GM12878 (cell line): ENCODE measurements at regions not wholly inside any gene's neighbourhood (a gene's known extent, or its start where the extent isn't known, plus 50 kb on each side); places are given as distances from the start of the nearest gene placed in this dataset.

ENCODE experiments used
- EZH2 ChIP-seq: IDR thresholded peaks from 2 replicates; pipeline ENCODE4 v1.6.1; 2012; ENCODE audit warnings: low read depth, mild to moderate bottlenecking, control low read depth, inconsistent platforms, low read length, borderline replicate concordance; ENCODE audit not compliant: control insufficient read depth
- LARP7 ChIP-seq: fragments of 450-650 bp; IDR thresholded peaks from 2 replicates; pipeline ENCODE4 v1.6.1; 2017; ENCODE audit warnings: mild to moderate bottlenecking
- NFYA ChIP-seq: IDR thresholded peaks from 2 replicates; pipeline ENCODE4 v1.6.1; 2011; ENCODE audit warnings: low read depth, mild to moderate bottlenecking, low read length, improper control_type of control experiment, borderline replicate concordance
- POLR2A ChIP-seq: IDR thresholded peaks from 2 replicates; pipeline ENCODE4 v1.6.1; 2011; ENCODE audit warnings: low read depth, mild to moderate bottlenecking, low read length
- RFX5 ChIP-seq: IDR thresholded peaks from 2 replicates; pipeline ENCODE4 v1.6.1; 2011; ENCODE audit warnings: low read depth, low read length, improper control_type of control experiment
- SMAD1 ChIP-seq: fragments of 450-650 bp; IDR thresholded peaks from 2 replicates; pipeline ENCODE4 v1.6.1; 2018; ENCODE audit warnings: mild to moderate bottlenecking, low read depth; ENCODE audit not compliant: partially characterized antibody
- YBX1 ChIP-seq: fragments of 450-650 bp; IDR thresholded peaks from 2 replicates; pipeline ENCODE4 v1.6.1; 2016; ENCODE audit warnings: antibody characterized with exemption
- ZNF274 ChIP-seq: IDR thresholded peaks from one replicate; pipeline ENCODE4 v1.8.0; 2011; ENCODE audit not compliant: insufficient read length, insufficient read depth
- TF ChIP-seq, protein P1 (sequence below): IDR thresholded peaks from 2 replicates; pipeline ENCODE4 v1.6.1; 2012; ENCODE audit warnings: mild to moderate bottlenecking, low read depth, low read length
- TF ChIP-seq, protein P2 (sequence below), 3 experiments: IDR thresholded peaks in 2 of 3; conservative IDR thresholded peaks in 1 of 3; 2 replicates each; pipeline ENCODE4 v1.5.1; 2011; ENCODE audit warnings: low read depth in 3 of 3, low read length in 3 of 3, mild to moderate bottlenecking in 3 of 3, control low read depth in 2 of 3, moderate library complexity in 2 of 3, inconsistent platforms in 1 of 3, mixed read lengths in 1 of 3; ENCODE audit not compliant: control insufficient read depth in 2 of 3, insufficient read depth in 1 of 3; ENCODE audit errors: extremely low read depth in 1 of 3

DNA sequence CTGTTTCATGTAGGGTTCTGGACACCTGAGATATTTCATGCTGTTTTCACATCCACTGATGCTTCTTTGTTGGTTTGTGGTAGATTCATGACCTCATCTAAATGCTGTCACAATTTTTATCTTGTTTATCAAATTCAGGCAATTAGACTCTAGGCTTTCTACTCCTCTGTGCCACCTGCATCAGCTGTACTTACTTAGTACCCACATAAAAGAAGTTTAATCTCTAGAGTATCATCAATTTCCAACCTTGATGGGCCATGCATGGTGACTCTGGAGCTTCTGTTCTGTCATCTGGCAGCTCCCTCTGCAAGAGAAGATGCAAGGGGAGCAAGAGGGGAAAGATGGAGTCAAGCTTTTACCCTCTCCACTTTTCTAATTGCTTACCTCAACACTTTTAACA is 195.9 kb upstream of the VWC2 start:
- TF ChIP-seq, protein P1, sequence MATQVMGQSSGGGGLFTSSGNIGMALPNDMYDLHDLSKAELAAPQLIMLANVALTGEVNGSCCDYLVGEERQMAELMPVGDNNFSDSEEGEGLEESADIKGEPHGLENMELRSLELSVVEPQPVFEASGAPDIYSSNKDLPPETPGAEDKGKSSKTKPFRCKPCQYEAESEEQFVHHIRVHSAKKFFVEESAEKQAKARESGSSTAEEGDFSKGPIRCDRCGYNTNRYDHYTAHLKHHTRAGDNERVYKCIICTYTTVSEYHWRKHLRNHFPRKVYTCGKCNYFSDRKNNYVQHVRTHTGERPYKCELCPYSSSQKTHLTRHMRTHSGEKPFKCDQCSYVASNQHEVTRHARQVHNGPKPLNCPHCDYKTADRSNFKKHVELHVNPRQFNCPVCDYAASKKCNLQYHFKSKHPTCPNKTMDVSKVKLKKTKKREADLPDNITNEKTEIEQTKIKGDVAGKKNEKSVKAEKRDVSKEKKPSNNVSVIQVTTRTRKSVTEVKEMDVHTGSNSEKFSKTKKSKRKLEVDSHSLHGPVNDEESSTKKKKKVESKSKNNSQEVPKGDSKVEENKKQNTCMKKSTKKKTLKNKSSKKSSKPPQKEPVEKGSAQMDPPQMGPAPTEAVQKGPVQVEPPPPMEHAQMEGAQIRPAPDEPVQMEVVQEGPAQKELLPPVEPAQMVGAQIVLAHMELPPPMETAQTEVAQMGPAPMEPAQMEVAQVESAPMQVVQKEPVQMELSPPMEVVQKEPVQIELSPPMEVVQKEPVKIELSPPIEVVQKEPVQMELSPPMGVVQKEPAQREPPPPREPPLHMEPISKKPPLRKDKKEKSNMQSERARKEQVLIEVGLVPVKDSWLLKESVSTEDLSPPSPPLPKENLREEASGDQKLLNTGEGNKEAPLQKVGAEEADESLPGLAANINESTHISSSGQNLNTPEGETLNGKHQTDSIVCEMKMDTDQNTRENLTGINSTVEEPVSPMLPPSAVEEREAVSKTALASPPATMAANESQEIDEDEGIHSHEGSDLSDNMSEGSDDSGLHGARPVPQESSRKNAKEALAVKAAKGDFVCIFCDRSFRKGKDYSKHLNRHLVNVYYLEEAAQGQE = no peak
- no peak for TF ChIP-seq RFX5
- TF ChIP-seq EZH2 = no peak
- no peak for TF ChIP-seq ZNF274
- TF ChIP-seq, protein P2, sequence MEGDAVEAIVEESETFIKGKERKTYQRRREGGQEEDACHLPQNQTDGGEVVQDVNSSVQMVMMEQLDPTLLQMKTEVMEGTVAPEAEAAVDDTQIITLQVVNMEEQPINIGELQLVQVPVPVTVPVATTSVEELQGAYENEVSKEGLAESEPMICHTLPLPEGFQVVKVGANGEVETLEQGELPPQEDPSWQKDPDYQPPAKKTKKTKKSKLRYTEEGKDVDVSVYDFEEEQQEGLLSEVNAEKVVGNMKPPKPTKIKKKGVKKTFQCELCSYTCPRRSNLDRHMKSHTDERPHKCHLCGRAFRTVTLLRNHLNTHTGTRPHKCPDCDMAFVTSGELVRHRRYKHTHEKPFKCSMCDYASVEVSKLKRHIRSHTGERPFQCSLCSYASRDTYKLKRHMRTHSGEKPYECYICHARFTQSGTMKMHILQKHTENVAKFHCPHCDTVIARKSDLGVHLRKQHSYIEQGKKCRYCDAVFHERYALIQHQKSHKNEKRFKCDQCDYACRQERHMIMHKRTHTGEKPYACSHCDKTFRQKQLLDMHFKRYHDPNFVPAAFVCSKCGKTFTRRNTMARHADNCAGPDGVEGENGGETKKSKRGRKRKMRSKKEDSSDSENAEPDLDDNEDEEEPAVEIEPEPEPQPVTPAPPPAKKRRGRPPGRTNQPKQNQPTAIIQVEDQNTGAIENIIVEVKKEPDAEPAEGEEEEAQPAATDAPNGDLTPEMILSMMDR (IDR thresholded peaks at IDR 0.05 in 2 of 3, conservative IDR thresholded peaks at IDR 0.05 in 1 of 3; ENCODE audit: control insufficient read depth in 2 of 3, extremely low read depth in 1 of 3, insufficient read depth in 1 of 3, low read depth in 3 of 3, low read length in 3 of 3) = no peak
- TF ChIP-seq YBX1 = no peak
- TF ChIP-seq NFYA = no peak
- no peak for TF ChIP-seq LARP7
- TF ChIP-seq POLR2A = no peak
- TF ChIP-seq SMAD1 = no peak
